ENCODE measurements at regions not wholly inside any gene's neighbourhood (a gene's known extent, or its start where the extent isn't known, plus 50 kb on each side); places are given as distances from the start of the nearest gene placed in this dataset.

DNA sequence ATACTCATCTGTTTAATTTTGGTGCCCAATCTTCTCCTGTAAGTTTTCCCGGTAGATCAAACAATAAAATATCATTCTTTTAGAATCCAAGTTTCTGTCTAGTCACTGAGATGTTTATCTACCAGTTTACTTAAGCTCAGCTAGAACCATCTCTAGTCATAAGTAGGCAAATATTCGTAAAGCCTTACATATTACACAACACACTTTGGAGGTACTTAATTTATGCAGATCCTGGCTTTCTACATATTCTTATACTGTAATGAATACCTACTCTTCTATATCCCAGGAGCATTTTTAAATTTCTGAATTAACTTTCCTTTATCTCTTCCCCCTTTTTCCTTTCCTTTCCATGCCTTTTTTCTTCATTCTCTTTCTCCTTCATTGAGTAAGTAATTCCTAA lies 185.9 kb upstream of the ZBTB20 start:
- TF ChIP-seq CEBPB (IDR thresholded peaks at IDR 0.05; ENCODE audit: low read depth, low read length): 0 out of 2 replicates have a peak, but pooled peaks have one; percentile 11
- no peak for TF ChIP-seq POLR2A (IDR thresholded peaks at IDR 0.05; ENCODE audit: low read depth, low read length)
- TF ChIP-seq, protein P1, sequence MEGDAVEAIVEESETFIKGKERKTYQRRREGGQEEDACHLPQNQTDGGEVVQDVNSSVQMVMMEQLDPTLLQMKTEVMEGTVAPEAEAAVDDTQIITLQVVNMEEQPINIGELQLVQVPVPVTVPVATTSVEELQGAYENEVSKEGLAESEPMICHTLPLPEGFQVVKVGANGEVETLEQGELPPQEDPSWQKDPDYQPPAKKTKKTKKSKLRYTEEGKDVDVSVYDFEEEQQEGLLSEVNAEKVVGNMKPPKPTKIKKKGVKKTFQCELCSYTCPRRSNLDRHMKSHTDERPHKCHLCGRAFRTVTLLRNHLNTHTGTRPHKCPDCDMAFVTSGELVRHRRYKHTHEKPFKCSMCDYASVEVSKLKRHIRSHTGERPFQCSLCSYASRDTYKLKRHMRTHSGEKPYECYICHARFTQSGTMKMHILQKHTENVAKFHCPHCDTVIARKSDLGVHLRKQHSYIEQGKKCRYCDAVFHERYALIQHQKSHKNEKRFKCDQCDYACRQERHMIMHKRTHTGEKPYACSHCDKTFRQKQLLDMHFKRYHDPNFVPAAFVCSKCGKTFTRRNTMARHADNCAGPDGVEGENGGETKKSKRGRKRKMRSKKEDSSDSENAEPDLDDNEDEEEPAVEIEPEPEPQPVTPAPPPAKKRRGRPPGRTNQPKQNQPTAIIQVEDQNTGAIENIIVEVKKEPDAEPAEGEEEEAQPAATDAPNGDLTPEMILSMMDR (conservative IDR thresholded peaks at IDR 0.05; ENCODE audit: low read depth, low read length): no peak
- no peak for TF ChIP-seq USF2 (IDR thresholded peaks at IDR 0.05; ENCODE audit: low read depth, low read length)
- TF ChIP-seq FOS (IDR thresholded peaks at IDR 0.05; ENCODE audit: low read depth, low read length): no peak
- no peak for TF ChIP-seq SMC3 (IDR thresholded peaks at IDR 0.05; ENCODE audit: low read depth, low read length)
- TF ChIP-seq RAD21 (IDR thresholded peaks at IDR 0.05; ENCODE audit: low read length): no peak
- TF ChIP-seq RCOR1 (IDR thresholded peaks at IDR 0.05; ENCODE audit: insufficient replicate concordance, low read length): no peak
